Adrenal gland (tissue), 9 donors: ENCODE measurements at regions not wholly inside any gene's neighbourhood (a gene's known extent, or its start where the extent isn't known, plus 50 kb on each side); places are given as distances from the start of the nearest gene placed in this dataset.

Source experiments
- DNase-seq, 7 donors: peaks; one replicate each; pipeline ENCODE4 v3.0.0-alpha.2; 2019 to 2020
- H3K27ac ChIP-seq, 5 donors: fragments of 200-600 bp; sonication (generic) in 4 of 5; 1 replicate in 3 of 5; 2 replicates in 2 of 5; pipeline versions ENCODE4 v1.5.1 to v1.8.0; 2016 to 2020; ENCODE audit warnings: mild to moderate bottlenecking in 1 of 5
- H3K27me3 ChIP-seq: fragments of 200-600 bp; 2 replicates; pipeline ENCODE4 v1.8.0; 2021
- H3K36me3 ChIP-seq, 2 donors: fragments of 200-600 bp; replicated peaks in 1 of 2; 1 replicate in 1 of 2; 2 replicates in 1 of 2; pipeline versions ENCODE4 v1.5.1 to v1.8.0; 2018 to 2022
- H3K4me1 ChIP-seq, 2 donors: fragments of 200-600 bp; replicated peaks in 1 of 2; 1 replicate in 1 of 2; 2 replicates in 1 of 2; pipeline versions ENCODE4 v1.5.1 to v1.8.0; 2018 to 2021
- H3K4me3 ChIP-seq, 4 donors: fragments of 200-600 bp; sonication (generic) in 3 of 4; one replicate each; pipeline ENCODE4 v1.5.1; 2016 to 2018
- H3K9me3 ChIP-seq, 3 donors: fragments of 200-600 bp; sonication (generic) in 1 of 3; replicated peaks in 1 of 3; 1 replicate in 2 of 3; 2 replicates in 1 of 3; pipeline versions ENCODE4 v1.5.1 to v1.8.0; 2016 to 2021
- CTCF ChIP-seq, 6 experiments: fragments of 450-650 bp in 4 of 6; fragments of 200-600 bp in 2 of 6; sonication (generic) in 1 of 6; IDR thresholded peaks; 1 replicate in 5 of 6; 2 replicates in 1 of 6; pipeline versions ENCODE4 v1.5.1 to v1.8.0; 2016 to 2021; ENCODE audit warnings: antibody characterized with exemption in 6 of 6, mild to moderate bottlenecking in 2 of 6, moderate library complexity in 1 of 6
- POLR2A ChIP-seq, 2 donors: fragments of 450-650 bp; IDR thresholded peaks; one replicate each; pipeline ENCODE4 v1.6.1; 2017; ENCODE audit warnings: antibody characterized with exemption in 2 of 2, mild to moderate bottlenecking in 2 of 2, moderate library complexity in 1 of 2
- WGBS, 4 donors: extraction: QIAGEN DNeasy Blood & Tissue Kit in 2 of 4; methylation state at CpG; one replicate each; pipeline versions ENCODE4 v1.1.5 to v1.1.7; 2013 to 2017; 5-methylcytosine and 5-hydroxymethylcytosine counted together
- intact Hi-C, 2 donors: fragments of 100-400 bp; cut with DNase I; formaldehyde crosslinking; loops; one replicate each; pipeline versions ENCODE4 v1.14.1 to v1.15.0; 2022 to 2023
- donor health status: healthy with polysubstance abuse.
- donor health status: Bipolar disorder and iron deficiency.
- donor health status: DM: yes; HTN: yes; CAD: no.
- donor health status: DM: no; HTN: no; CAD: no.
- donor health status: DM: no; HTN: no; CAD: no.

- Histone ChIP-seq H3K27me3 (no peaks in the 10 kb centered on the region), H3K4me3 (no peak overlapping the region), H3K27ac (no peak overlapping the region), H3K36me3 (no peaks in the 10 kb centered on the region), H3K4me1 (no peaks in the 10 kb centered on the region), H3K9me3 (no peaks in the 10 kb centered on the region)
- no peak for TF ChIP-seq CTCF (IDR thresholded peaks at IDR 0.05)
- TF ChIP-seq POLR2A (IDR thresholded peaks at IDR 0.05), result no peak
- DNase-seq, result no peak
- WGBS, 4 donors, result 67 to 76% (median 72%) methylated on average over 4 of the region's 4 CpGs
- intact Hi-C loops, result no loop called here
Observed at GRCh38 chr5:68141494-68141893, 74.1 kb upstream of the PIK3R1 start.

GRCh38 chr5:68140763-68141162, 74.8 kb upstream of the PIK3R1 start:
- H3K9me3 ChIP-seq, result no peaks in the 10 kb centered on the region
- no peak overlapping the region for H3K27ac ChIP-seq
- intact Hi-C loops, result no loop called here
- no peak overlapping the region for H3K4me3 ChIP-seq
- H3K27me3 ChIP-seq, result no peaks in the 10 kb centered on the region
- TF ChIP-seq POLR2A (IDR thresholded peaks at IDR 0.05) (no peak), CTCF (IDR thresholded peaks at IDR 0.05) (no peak)
- no peaks in the 10 kb centered on the region for H3K4me1 ChIP-seq
- no peak for DNase-seq
- H3K36me3 ChIP-seq, result no peaks in the 10 kb centered on the region
- WGBS, 4 donors, result 48 to 84% (median 81%) methylated on average over 1 of the region's 1 CpG

- 52 to 70% (median 69%) methylated on average over 3 of the region's 3 CpGs for WGBS, 4 donors
- no peaks in the 10 kb centered on the region for H3K4me1 ChIP-seq
- H3K27me3 ChIP-seq, result no peaks in the 10 kb centered on the region
- intact Hi-C loops, result no loop called here
- H3K4me3 ChIP-seq, result no peak overlapping the region
- TF ChIP-seq CTCF (IDR thresholded peaks at IDR 0.05), result no peak
- no peak for TF ChIP-seq POLR2A (IDR thresholded peaks at IDR 0.05)
- DNase-seq, result no peak
- H3K9me3 ChIP-seq, result no peaks in the 10 kb centered on the region
- no peaks in the 10 kb centered on the region for H3K36me3 ChIP-seq
- H3K27ac ChIP-seq, result no peak overlapping the region
Observed at GRCh38 chr5:68139611-68140441, 75.7 kb upstream of the PIK3R1 start.

GRCh38 chr5:68137511-68138140, 77.9 kb upstream of the PIK3R1 start:
- DNase-seq, result no peak
- no peaks in the 10 kb centered on the region for H3K27me3 ChIP-seq
- intact Hi-C loops, result no loop called here
- no peaks in the 10 kb centered on the region for H3K4me1 ChIP-seq
- no peak for TF ChIP-seq POLR2A (IDR thresholded peaks at IDR 0.05)
- no peak for TF ChIP-seq CTCF (IDR thresholded peaks at IDR 0.05)
- H3K27ac ChIP-seq, result peak overlapping the region in 2 of 5 donors; percentile 13 to 49
- 61 to 74% (median 68%) methylated on average over 2 of the region's 2 CpGs for WGBS, 4 donors
- no peaks in the 10 kb centered on the region for H3K36me3 ChIP-seq
- no peaks in the 10 kb centered on the region for H3K9me3 ChIP-seq
- no peak overlapping the region for H3K4me3 ChIP-seq
